WERI-Rb-1 (cell line): ENCODE measurements at regions not wholly inside any gene's neighbourhood (a gene's known extent, or its start where the extent isn't known, plus 50 kb on each side); places are given as distances from the start of the nearest gene placed in this dataset.

Source experiments
- DNase-seq: peaks from one replicate; pipeline ENCODE4 v3.0.0-alpha.2; 2020
- H3K27ac ChIP-seq: fragments of 250-450 bp; sonication (Bioruptor Pico); 2 replicates; pipeline ENCODE4 v1.5.1; 2020; ENCODE audit warnings: mild to moderate bottlenecking, moderate library complexity
- H3K27me3 ChIP-seq: fragments of 250-450 bp; sonication (Bioruptor Pico); 2 replicates; pipeline ENCODE4 v1.5.1; 2021; ENCODE audit warnings: mild to moderate bottlenecking, low read depth, moderate library complexity; ENCODE audit not compliant: insufficient read depth, severe bottlenecking
- H3K36me3 ChIP-seq: fragments of 250-450 bp; sonication (Bioruptor Pico); 2 replicates; pipeline ENCODE4 v1.5.1; 2020; ENCODE audit warnings: mild to moderate bottlenecking, moderate library complexity
- H3K4me3 ChIP-seq: 2 replicates; pipeline ENCODE4 v1.5.1; 2011; ENCODE audit warnings: low read depth, mild to moderate bottlenecking, control low read depth, low read length
- H3K9me3 ChIP-seq: fragments of 250-450 bp; sonication (Bioruptor Pico); 2 replicates; pipeline ENCODE4 v1.5.1; 2021; ENCODE audit warnings: mild to moderate bottlenecking, moderate library complexity; ENCODE audit not compliant: severe bottlenecking
- TF ChIP-seq, protein P1 (sequence below): IDR thresholded peaks from 2 replicates; pipeline ENCODE4 v1.5.1; 2011; ENCODE audit warnings: low read depth, mild to moderate bottlenecking, control low read depth, inconsistent platforms, low read length

DNA sequence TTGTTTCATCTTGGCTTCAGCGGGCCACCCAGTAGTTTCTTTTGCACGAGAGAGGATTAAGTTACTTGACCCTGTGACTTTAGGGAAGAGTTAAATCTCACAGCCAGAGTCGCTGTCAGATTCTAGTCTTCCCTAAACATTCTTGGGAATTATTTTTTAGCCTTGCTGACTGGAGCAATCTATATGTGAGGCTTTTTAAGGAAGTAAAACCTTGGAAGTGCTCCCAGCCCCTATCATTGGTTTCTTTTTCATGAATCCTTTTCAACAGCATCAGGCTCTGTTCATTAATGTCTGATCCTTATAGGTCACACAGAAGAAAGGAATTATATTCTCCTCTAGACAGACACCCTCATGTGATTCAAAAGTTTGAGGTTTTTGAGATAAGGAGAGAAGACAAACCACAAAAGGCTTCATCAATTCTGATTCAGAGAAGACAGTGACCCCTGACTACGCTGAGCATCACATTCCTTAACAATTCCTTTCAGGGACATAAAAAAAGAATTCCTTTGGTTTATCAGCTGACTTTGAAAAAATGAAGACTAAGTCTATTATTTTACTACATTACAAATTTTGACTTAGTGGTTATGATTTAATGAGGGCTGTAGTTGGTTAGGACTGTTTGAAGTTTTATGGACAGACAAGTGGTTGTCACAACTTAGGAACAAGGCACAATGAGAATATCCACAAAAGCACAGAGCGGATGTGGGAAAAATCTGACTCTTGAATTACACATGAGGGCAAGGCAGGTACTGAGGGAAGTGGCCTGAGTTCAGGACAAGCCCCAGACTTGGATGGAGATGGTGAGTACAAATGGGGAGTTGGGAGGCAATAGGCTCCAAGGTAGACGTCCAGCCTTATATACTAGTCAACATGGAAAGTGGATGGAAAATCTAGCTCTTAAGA lies 171.1 kb upstream of the STT3B start:
- no peaks in the 10 kb centered on the region for H3K36me3 ChIP-seq
- no peak overlapping the region for H3K4me3 ChIP-seq
- no peaks in the 10 kb centered on the region for H3K27me3 ChIP-seq
- no peak overlapping the region for H3K27ac ChIP-seq
- H3K9me3 ChIP-seq, result no peaks in the 10 kb centered on the region
- TF ChIP-seq, protein P1, sequence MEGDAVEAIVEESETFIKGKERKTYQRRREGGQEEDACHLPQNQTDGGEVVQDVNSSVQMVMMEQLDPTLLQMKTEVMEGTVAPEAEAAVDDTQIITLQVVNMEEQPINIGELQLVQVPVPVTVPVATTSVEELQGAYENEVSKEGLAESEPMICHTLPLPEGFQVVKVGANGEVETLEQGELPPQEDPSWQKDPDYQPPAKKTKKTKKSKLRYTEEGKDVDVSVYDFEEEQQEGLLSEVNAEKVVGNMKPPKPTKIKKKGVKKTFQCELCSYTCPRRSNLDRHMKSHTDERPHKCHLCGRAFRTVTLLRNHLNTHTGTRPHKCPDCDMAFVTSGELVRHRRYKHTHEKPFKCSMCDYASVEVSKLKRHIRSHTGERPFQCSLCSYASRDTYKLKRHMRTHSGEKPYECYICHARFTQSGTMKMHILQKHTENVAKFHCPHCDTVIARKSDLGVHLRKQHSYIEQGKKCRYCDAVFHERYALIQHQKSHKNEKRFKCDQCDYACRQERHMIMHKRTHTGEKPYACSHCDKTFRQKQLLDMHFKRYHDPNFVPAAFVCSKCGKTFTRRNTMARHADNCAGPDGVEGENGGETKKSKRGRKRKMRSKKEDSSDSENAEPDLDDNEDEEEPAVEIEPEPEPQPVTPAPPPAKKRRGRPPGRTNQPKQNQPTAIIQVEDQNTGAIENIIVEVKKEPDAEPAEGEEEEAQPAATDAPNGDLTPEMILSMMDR, result no peak
- no peak for DNase-seq

DNA sequence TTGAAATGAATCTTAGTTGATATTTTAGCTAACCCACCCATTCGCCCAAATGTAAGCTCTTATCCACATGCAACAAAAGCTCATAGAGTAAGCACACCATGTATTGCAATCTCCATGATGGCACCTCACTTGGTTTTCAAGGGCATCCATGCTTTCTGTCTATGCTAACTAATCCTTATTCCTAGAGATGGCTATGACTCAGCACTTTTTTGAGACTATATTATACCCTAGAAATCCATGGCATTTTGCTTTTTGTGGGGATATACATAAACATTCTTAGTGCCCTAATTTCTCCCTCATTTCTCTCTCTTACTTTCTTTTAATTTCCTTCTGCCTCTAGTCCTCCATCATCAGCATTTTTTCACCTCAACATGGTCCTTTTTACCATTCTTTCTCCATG lies 168.5 kb upstream of the STT3B start:
- Histone ChIP-seq H3K36me3 (no peaks in the 10 kb centered on the region), H3K27me3 (no peaks in the 10 kb centered on the region), H3K4me3 (no peak overlapping the region), H3K9me3 (no peaks in the 10 kb centered on the region), H3K27ac (no peak overlapping the region)
- TF ChIP-seq, protein P1, result no peak
- no peak for DNase-seq

DNA sequence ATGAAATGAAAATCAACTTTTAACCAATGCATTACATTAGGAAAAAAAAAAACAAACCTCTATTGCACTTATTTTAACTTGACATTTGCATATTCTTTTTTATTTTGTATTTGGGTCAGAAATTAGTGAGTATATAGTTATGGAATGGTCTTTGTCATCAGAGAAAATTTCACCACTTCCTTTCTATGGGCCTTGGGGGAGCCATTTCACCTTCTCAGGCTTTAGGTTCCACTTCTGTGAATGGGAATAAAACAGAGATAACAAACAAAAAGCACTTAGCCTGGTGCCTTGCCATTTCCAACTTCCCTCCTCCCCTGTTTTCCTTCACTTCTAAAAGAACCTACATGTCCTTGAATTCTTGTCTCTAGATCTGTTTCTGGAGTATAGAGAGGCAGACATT lies 168.0 kb upstream of the STT3B start:
- no peak for DNase-seq
- Histone ChIP-seq H3K27ac (no peak overlapping the region), H3K4me3 (no peak overlapping the region), H3K9me3 (no peaks in the 10 kb centered on the region), H3K27me3 (no peaks in the 10 kb centered on the region), H3K36me3 (no peaks in the 10 kb centered on the region)
- TF ChIP-seq, protein P1, result no peak

DNA sequence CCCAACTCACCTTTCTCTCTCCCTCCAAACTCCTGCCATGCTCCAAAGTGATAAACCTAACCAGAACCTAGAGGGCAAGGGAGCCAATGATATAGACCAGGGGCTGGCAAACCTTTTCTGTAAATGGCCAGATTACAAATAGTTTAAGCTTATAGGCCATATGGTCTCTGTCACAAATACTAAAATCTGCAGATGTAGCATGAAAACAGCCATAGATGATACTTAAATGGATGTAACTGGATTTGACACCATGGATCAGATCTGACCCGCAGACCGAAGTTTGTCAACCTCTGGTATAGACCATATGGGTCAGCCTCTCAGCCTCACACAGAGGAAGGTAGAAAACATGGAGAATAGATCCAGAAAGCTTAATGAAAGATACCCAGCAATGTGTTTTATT lies 165.2 kb upstream of the STT3B start:
- Histone ChIP-seq H3K9me3 (no peaks in the 10 kb centered on the region), H3K4me3 (no peak overlapping the region), H3K27ac (no peak overlapping the region), H3K36me3 (no peaks in the 10 kb centered on the region), H3K27me3 (no peaks in the 10 kb centered on the region)
- no peak for DNase-seq
- TF ChIP-seq, protein P1, result no peak

DNA sequence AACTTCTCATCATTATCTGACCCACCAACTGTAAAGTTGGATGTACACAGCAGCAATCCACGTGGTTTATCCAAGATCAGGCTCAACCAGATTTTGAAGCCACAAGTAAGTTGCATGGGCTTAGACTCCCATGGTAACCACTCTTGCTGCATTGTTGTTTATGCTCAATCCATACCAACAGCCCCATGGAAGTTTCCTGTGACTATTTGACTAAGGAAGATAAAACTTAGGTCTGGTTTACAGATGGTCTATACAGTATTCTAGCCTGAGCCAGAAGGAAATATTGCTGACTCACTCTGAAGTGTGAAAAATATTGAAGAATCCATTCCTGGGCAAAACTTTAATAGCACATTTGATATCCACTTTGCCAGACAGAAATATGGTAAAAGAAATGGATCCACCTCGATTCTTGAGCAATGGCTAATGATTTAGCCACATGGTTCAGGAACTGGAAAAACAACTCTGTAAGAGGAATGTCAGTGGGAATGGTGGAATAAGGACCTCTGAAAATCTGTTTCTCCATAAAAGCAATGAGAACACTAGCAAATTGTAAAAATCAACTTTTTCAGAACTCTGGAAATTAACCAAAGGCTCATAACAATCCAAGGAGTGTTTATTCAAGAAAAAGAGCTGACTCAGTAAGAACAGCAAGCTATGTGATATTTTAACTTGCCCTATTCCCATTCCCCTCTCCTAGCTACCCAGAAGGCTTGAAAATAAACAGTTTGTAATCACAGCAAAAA lies 162.9 kb upstream of the STT3B start:
- TF ChIP-seq, protein P1, result no peak
- Histone ChIP-seq H3K9me3 (no peaks in the 10 kb centered on the region), H3K4me3 (no peak overlapping the region), H3K27ac (no peak overlapping the region), H3K36me3 (no peaks in the 10 kb centered on the region), H3K27me3 (no peaks in the 10 kb centered on the region)
- DNase-seq, result no peak
